Activated CD8-positive, alpha-beta T cell treated with anti-CD3 and anti-CD28 coated beads for 36 hours (primary cell): ENCODE measurements at regions not wholly inside any gene's neighbourhood (a gene's known extent, or its start where the extent isn't known, plus 50 kb on each side); places are given as distances from the start of the nearest gene placed in this dataset.

Experiments
- ATAC-seq: fragments of 200-7000 bp; cut with Tn5 transposase; one replicate; pipeline ENCODE4 v1.10.0; 2021; ENCODE audit warnings: mild to moderate bottlenecking, moderate library complexity
- CTCF ChIA-PET: fragments of 350-600 bp; sonication (Branson Sonifier 250); formaldehyde crosslinking; loops from one replicate; lab custom pipeline; 2021; ENCODE audit warnings: antibody characterized with exemption; lab: Charles Lee
- POLR2A ChIA-PET: fragments of 350-600 bp; sonication (Branson Sonifier 250); formaldehyde crosslinking; loops from one replicate; lab custom pipeline; 2021; ENCODE audit warnings: antibody characterized with exemption; lab: Charles Lee
- DNase-seq: peaks from one replicate; pipeline ENCODE4 v3.0.0-alpha.2; 2020
- H3K27ac Mint-ChIP-seq: one replicate; pipeline ENCODE4 v1.8.0; 2021; ENCODE audit warnings: mild to moderate bottlenecking, mixed read lengths
- H3K27me3 Mint-ChIP-seq: one replicate; pipeline ENCODE4 v1.8.0; 2021; ENCODE audit warnings: mixed read lengths
- H3K36me3 Mint-ChIP-seq: one replicate; pipeline ENCODE4 v1.8.0; 2021; ENCODE audit warnings: low read depth, mixed read lengths
- H3K4me1 Mint-ChIP-seq: one replicate; pipeline ENCODE4 v1.8.0; 2021; ENCODE audit warnings: low read depth, mixed read lengths
- H3K4me3 Mint-ChIP-seq: one replicate; pipeline ENCODE4 v1.8.0; 2021; ENCODE audit warnings: mild to moderate bottlenecking, moderate library complexity, mixed read lengths
- H3K9me3 Mint-ChIP-seq: one replicate; pipeline ENCODE4 v1.8.0; 2021; ENCODE audit warnings: mixed read lengths
- intact Hi-C: fragments of 100-400 bp; cut with micrococcal nuclease; formaldehyde crosslinking; loops from one replicate; pipeline ENCODE4 v1.10.0; 2022
- TF ChIP-seq, protein P1 (sequence below): fragments of 200-600 bp; IDR thresholded peaks from one replicate; pipeline ENCODE4 v1.8.0; 2022; ENCODE audit warnings: antibody characterized with exemption, mild to moderate bottlenecking

DNA sequence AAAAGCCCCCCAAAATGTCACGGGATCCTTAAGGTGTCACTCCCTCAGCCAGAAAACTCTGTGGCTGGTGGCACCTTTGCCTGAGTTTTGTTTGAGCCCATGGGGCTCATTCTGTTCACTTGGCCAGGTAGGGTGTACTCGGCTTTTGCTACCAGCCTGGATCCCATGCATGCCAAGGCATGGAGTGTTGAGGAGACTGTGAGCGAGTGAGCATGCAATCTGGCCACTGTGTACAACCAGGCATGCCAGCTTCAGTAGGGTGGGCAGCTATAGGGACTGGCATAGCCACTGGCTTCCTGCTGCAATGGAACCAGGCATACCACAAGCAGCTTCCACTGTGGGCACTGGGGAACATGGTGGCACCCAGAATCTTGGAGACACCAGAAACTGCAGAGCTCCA lies 436.0 kb upstream of the GRM3 start:
- no peak overlapping the region for H3K4me3 Mint-ChIP-seq
- H3K4me1 Mint-ChIP-seq: no peaks in the 10 kb centered on the region
- no peak overlapping the region for H3K27ac Mint-ChIP-seq
- H3K27me3 Mint-ChIP-seq: no peaks in the 10 kb centered on the region
- DNase-seq (no peak), ATAC-seq (no peak)
- TF ChIP-seq, protein P1, sequence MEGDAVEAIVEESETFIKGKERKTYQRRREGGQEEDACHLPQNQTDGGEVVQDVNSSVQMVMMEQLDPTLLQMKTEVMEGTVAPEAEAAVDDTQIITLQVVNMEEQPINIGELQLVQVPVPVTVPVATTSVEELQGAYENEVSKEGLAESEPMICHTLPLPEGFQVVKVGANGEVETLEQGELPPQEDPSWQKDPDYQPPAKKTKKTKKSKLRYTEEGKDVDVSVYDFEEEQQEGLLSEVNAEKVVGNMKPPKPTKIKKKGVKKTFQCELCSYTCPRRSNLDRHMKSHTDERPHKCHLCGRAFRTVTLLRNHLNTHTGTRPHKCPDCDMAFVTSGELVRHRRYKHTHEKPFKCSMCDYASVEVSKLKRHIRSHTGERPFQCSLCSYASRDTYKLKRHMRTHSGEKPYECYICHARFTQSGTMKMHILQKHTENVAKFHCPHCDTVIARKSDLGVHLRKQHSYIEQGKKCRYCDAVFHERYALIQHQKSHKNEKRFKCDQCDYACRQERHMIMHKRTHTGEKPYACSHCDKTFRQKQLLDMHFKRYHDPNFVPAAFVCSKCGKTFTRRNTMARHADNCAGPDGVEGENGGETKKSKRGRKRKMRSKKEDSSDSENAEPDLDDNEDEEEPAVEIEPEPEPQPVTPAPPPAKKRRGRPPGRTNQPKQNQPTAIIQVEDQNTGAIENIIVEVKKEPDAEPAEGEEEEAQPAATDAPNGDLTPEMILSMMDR: no peak
- intact Hi-C loops: no loop called here
- H3K36me3 Mint-ChIP-seq: no peaks in the 10 kb centered on the region
- H3K9me3 Mint-ChIP-seq: no peaks in the 10 kb centered on the region
- ChIA-PET CTCF (no interaction called here), POLR2A (no interaction called here)

DNA sequence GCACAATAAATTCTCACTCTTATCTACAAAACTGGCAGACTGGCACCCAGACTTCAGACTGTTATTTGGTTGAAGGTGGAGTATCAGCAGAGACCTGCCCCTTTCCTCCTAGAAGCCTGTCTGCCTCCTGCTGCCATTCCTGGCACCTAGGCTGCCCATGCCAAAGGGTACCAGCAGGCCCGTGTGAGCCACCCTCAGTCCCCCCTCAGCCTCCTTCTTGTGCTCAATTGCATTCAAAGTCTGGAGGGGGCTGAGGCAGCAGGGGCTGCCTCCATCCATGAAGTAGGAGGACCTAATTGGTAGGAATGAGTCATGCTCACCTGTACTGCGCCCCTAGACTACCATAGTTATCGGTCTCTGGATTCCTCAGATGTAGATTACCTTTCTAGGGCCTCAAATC lies 440.9 kb upstream of the GRM3 start:
- DNase-seq (no peak), ATAC-seq (no peak)
- no peaks in the 10 kb centered on the region for H3K9me3 Mint-ChIP-seq
- ChIA-PET CTCF (no interaction called here), POLR2A (no interaction called here)
- H3K27me3 Mint-ChIP-seq: no peaks in the 10 kb centered on the region
- H3K27ac Mint-ChIP-seq: no peak overlapping the region
- TF ChIP-seq, protein P1: no peak
- H3K4me3 Mint-ChIP-seq: no peak overlapping the region
- intact Hi-C loops: no loop called here
- H3K4me1 Mint-ChIP-seq: no peaks in the 10 kb centered on the region
- H3K36me3 Mint-ChIP-seq: no peaks in the 10 kb centered on the region

DNA sequence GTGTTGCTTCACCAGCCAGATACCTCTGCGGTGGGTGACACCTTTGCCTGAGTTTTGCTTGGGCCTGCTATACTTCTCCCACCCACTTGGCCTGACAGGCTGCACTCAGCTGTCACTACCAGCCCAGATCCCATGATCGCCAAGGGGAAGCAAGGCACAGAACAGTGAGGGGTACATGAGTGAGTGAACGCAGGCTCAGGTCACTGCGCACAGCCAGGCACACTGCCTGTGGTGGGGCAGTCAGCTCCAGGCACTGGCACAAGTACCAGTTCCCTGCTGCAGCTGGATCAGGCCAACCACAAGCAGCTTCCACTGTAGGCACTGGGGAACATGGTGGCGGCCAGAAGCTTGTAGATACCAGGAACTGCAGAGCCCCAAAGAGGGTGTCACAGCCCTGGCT lies 441.9 kb upstream of the GRM3 start:
- Mint-ChIP-seq H3K27me3 (no peaks in the 10 kb centered on the region), H3K9me3 (no peaks in the 10 kb centered on the region), H3K4me1 (no peaks in the 10 kb centered on the region), H3K4me3 (no peak overlapping the region), H3K36me3 (no peaks in the 10 kb centered on the region), H3K27ac (no peak overlapping the region)
- ChIA-PET POLR2A (no interaction called here), CTCF (no interaction called here)
- ATAC-seq (no peak), DNase-seq (no peak)
- TF ChIP-seq, protein P1: no peak
- intact Hi-C loops: no loop called here

DNA sequence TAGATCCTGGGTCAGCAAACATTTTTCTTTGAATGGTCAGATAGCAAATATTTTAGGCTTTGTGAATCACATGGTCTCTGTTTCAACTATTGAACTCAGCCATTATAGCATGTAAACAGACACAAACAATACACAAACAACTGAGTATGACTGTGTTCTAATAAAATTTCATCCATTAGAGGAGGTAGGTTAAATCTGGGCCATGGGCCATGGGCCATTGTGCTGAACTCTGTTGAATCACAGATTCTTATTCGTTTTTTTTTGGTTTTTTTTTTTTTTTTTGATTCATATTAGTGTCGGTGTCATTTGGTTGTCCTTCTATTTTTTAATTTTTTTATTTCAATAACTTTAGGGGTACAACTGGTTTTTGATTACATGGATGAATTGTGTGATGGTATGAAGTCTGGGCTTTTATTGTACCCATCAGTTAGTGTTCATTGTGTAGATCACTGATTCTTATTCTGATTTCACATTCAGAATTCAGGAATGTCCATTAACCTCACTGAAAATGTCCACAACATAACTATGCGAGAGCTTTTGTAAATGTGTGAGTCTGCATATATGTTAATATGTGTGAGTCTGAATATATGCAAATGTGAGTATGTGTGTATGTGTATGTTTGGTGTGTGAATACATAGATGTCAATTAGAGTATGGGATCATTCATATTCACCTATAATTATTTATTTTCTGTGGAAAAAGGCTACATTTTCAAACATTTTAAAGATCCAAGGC lies 443.7 kb upstream of the GRM3 start:
- no peaks in the 10 kb centered on the region for H3K4me1 Mint-ChIP-seq
- no peaks in the 10 kb centered on the region for H3K9me3 Mint-ChIP-seq
- H3K36me3 Mint-ChIP-seq: no peaks in the 10 kb centered on the region
- intact Hi-C loops: no loop called here
- no peak overlapping the region for H3K4me3 Mint-ChIP-seq
- DNase-seq: no peak
- ChIA-PET CTCF (interaction anchor here (0.9 kb wide), 1 partner anchor 20 kb away, joined by 3 read pairs; no protein-coding TSS in a partner anchor), POLR2A (no interaction called here)
- ATAC-seq: no peak
- TF ChIP-seq, protein P1: no peak
- H3K27ac Mint-ChIP-seq: no peak overlapping the region
- H3K27me3 Mint-ChIP-seq: no peaks in the 10 kb centered on the region

DNA sequence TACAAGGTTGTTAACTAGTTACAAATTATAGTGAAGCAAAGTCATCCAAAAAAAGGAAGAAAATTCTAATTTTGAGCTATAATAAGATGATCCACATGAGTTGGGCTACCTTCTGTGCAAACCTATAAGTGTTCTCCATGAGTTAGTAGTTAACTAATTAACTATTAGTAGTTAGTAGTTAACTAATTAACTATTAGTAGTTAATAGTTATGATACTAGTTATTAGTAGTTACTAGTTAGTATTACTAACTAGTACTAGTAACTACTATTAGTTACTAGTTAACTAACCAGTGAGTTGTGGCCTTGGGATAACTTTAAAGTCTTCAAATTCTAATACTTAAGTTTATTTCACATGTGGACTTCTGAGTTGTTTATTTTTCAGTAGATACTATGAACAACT lies 453.4 kb upstream of the GRM3 start:
- intact Hi-C loops: no loop called here
- H3K4me3 Mint-ChIP-seq: no peak overlapping the region

More for the DNA sequence above, 453.4 kb upstream of the GRM3 start:
- Mint-ChIP-seq H3K4me1 (no peaks in the 10 kb centered on the region), H3K9me3 (peaks cover 8% of the 10 kb centered on the region), H3K36me3 (no peaks in the 10 kb centered on the region), H3K27me3 (no peaks in the 10 kb centered on the region), H3K27ac (no peak overlapping the region)
- ATAC-seq (no peak), DNase-seq (no peak)
- ChIA-PET POLR2A (no interaction called here), CTCF (no interaction called here)
- TF ChIP-seq, protein P1: no peak
